HCT116 (cell line): ENCODE measurements at regions not wholly inside any gene's neighbourhood (a gene's known extent, or its start where the extent isn't known, plus 50 kb on each side); places are given as distances from the start of the nearest gene placed in this dataset.
A peak's percentile ranks its signal among the peaks of the same experiment; 100 is the strongest.

ENCODE experiments used
- ATAC-seq: fragments of 200-7000 bp; cut with Tn5 transposase; 2 replicates; pipeline ENCODE4 v1.9.1; 2020; ENCODE audit warnings: mild to moderate bottlenecking, moderate library complexity
- BruUV-seq: library from RNA; stranded (reverse); fragments of 400-500 nt; replicated peaks from 2 replicates; lab custom pipeline; 2021; lab: Mats Ljungman, UMichigan
- CTCF ChIA-PET: fragments of 300-600 bp; sonication (Branson Sonifier 250); formaldehyde crosslinking; loops from one replicate; lab custom pipeline; 2021; ENCODE audit warnings: antibody characterized with exemption; lab: Charles Lee
- POLR2A ChIA-PET: fragments of 300-600, 350-600 bp; sonication (Branson Sonifier 250); formaldehyde crosslinking; loops from one replicate; lab custom pipeline; 2021; ENCODE audit warnings: antibody characterized with exemption; lab: Charles Lee
- RAD21 ChIA-PET, 2 experiments: fragments of 300-600 bp; sonication (Branson Sonifier 250); formaldehyde crosslinking; loops; one replicate each; lab custom pipeline; 2023; ENCODE audit warnings: low total read pairs in 2 of 2; ENCODE audit not compliant: uncharacterized antibody in 2 of 2, unreplicated experiment in 2 of 2, low non-redundant PET in 1 of 2; lab: Charles Lee
- DNase-seq: peaks from one replicate; pipeline ENCODE4 v3.0.0-alpha.2; 2010; ENCODE audit warnings: low read depth, low spot score
- H2AFZ ChIP-seq: fragments of 200-600 bp; shearing (Covaris generic), sonication (generic); 2 replicates; pipeline ENCODE4 v1.6.1; 2017; ENCODE audit warnings: low read depth, mixed run types, mixed read lengths, antibody characterized with exemption, low read length; ENCODE audit not compliant: poor library complexity, severe bottlenecking
- H3K27ac ChIP-seq: 2 replicates; pipeline ENCODE4 v1.5.1; 2012; ENCODE audit warnings: low read depth, low read length
- H3K27me3 ChIP-seq: fragments of 200-600 bp; sonication (generic); 2 replicates; pipeline ENCODE4 v1.6.1; 2016; ENCODE audit warnings: mixed run types, low read length, mixed read lengths; ENCODE audit not compliant: insufficient read depth
- H3K36me3 ChIP-seq, 2 experiments: fragments of 200-500 bp in 1 of 2; fragments of 200-600 bp in 1 of 2; sonication (Bioruptor generic) in 1 of 2; sonication (generic) in 1 of 2; 2 replicates each; pipeline versions ENCODE4 v1.5.1 to v1.6.1; 2014 to 2016; ENCODE audit warnings: low read length in 2 of 2, inconsistent platforms in 1 of 2, mixed read lengths in 1 of 2, mixed run types in 1 of 2; ENCODE audit not compliant: insufficient read depth in 2 of 2, control insufficient read depth in 1 of 2
- H3K4me1 ChIP-seq, 2 experiments: fragments of 200-600 bp in 1 of 2; sonication (generic) in 1 of 2; 2 replicates each; pipeline versions ENCODE4 v1.5.1 to v1.6.1; 2012 to 2017; ENCODE audit warnings: low read length in 2 of 2, inconsistent platforms in 1 of 2, mild to moderate bottlenecking in 1 of 2, mixed read lengths in 1 of 2, mixed run types in 1 of 2, moderate library complexity in 1 of 2; ENCODE audit not compliant: insufficient read depth in 2 of 2, control insufficient read depth in 1 of 2
- H3K4me2 ChIP-seq: fragments of 200-600 bp; sonication (generic); 2 replicates; pipeline ENCODE4 v1.6.1; 2017; ENCODE audit warnings: mixed run types, low read length, mixed read lengths
- H3K4me3 ChIP-seq, 2 experiments: fragments of 200-600 bp in 1 of 2; sonication (generic) in 1 of 2; replicated peaks in 1 of 2; 2 replicates each; pipeline ENCODE4 v1.5.1; 2011 to 2016; ENCODE audit warnings: low read length in 2 of 2, control low read depth in 1 of 2, low read depth in 1 of 2, mild to moderate bottlenecking in 1 of 2, mixed read lengths in 1 of 2, mixed run types in 1 of 2
- H3K79me2 ChIP-seq: fragments of 200-600 bp; sonication (generic); 2 replicates; pipeline ENCODE4 v1.6.1; 2017; ENCODE audit warnings: mild to moderate bottlenecking, mixed run types, low read length, moderate library complexity, mixed read lengths; ENCODE audit not compliant: insufficient read depth
- H3K9ac ChIP-seq: fragments of 200-600 bp; sonication (generic); 2 replicates; pipeline ENCODE4 v1.6.1; 2016; ENCODE audit warnings: low read length, mixed read lengths
- H3K9me2 ChIP-seq: fragments of 200-600 bp; sonication (generic), shearing (Covaris generic); 2 replicates; pipeline ENCODE4 v1.6.1; 2017; ENCODE audit warnings: mixed run types, mild to moderate bottlenecking, moderate library complexity; ENCODE audit not compliant: insufficient read depth
- H3K9me3 ChIP-seq, 2 experiments: fragments of 200-500 bp in 1 of 2; fragments of 200-600 bp in 1 of 2; sonication (Bioruptor generic) in 1 of 2; sonication (generic) in 1 of 2; 2 replicates each; pipeline ENCODE4 v1.6.1; 2014 to 2017; ENCODE audit warnings: low read length in 2 of 2, mixed read lengths in 2 of 2, inconsistent platforms in 1 of 2, low read depth in 1 of 2, mild to moderate bottlenecking in 1 of 2, mixed run types in 1 of 2, moderate library complexity in 1 of 2; ENCODE audit not compliant: control insufficient read depth in 1 of 2, insufficient read depth in 1 of 2
- H4K20me1 ChIP-seq: fragments of 200-600 bp; sonication (generic), shearing (Covaris generic); 2 replicates; pipeline ENCODE4 v1.6.1; 2017; ENCODE audit warnings: mixed run types, mild to moderate bottlenecking, moderate library complexity; ENCODE audit not compliant: insufficient read depth
- CEBPB ChIP-seq: IDR thresholded peaks from 2 replicates; pipeline ENCODE4 v1.6.1; 2012; ENCODE audit warnings: low read depth
- FOSL1 ChIP-seq: IDR thresholded peaks from 2 replicates; pipeline ENCODE4 v1.6.1; 2012; ENCODE audit warnings: low read depth
- RAD21 ChIP-seq: IDR thresholded peaks from 2 replicates; pipeline ENCODE4 v1.6.1; 2012; ENCODE audit warnings: low read depth, mild to moderate bottlenecking
- SIN3A ChIP-seq: IDR thresholded peaks from 2 replicates; pipeline ENCODE4 v1.6.1; 2012; ENCODE audit warnings: low read depth
- intact Hi-C: fragments of 100-400 bp; cut with micrococcal nuclease; formaldehyde crosslinking; loops from 2 replicates; pipeline ENCODE4 v1.10.0; 2022
- TF ChIP-seq, protein P1 (sequence below), 3 experiments: fragments of 200-600 bp in 1 of 3; sonication (generic) in 1 of 3; IDR thresholded peaks in 2 of 3; conservative IDR thresholded peaks in 1 of 3; 2 replicates each; pipeline ENCODE4 v1.5.1; 2012 to 2017; ENCODE audit warnings: low read depth in 2 of 3, low read length in 2 of 3, antibody characterized with exemption in 1 of 3, borderline replicate concordance in 1 of 3, control low read depth in 1 of 3, mild to moderate bottlenecking in 1 of 3, mixed read lengths in 1 of 3, mixed run types in 1 of 3, moderate library complexity in 1 of 3; ENCODE audit not compliant: insufficient read depth in 1 of 3

GRCh38 chrX:104310090-104310489, 55.4 kb upstream of the ESX1 start:
- ChIA-PET RAD21 (no interaction called here), CTCF (interaction anchor here (1.1 kb wide), 1 partner anchor 612 kb away, joined by 3 read pairs; no protein-coding TSS in a partner anchor), POLR2A (no interaction called here)
- H3K9ac ChIP-seq, result no peak overlapping the region
- H3K9me3 ChIP-seq, result no peaks in the 10 kb centered on the region
- peak; percentile 86 for ATAC-seq
- H3K27me3 ChIP-seq, result no peaks in the 10 kb centered on the region
- no peaks in the 10 kb centered on the region for H3K79me2 ChIP-seq
- no TSS peak for BruUV-seq
- H3K27ac ChIP-seq, result no peak overlapping the region
- no peaks in the 10 kb centered on the region for H3K4me1 ChIP-seq
- H3K4me2 ChIP-seq, result peak overlapping the region; percentile 73
- peak overlapping the region; percentile 54 for H2AFZ ChIP-seq
- intact Hi-C loops, result loop anchor here (1.0 kb wide), 1 partner anchor 33 kb away; no protein-coding TSS in a partner anchor
- H3K9me2 ChIP-seq, result no peaks in the 10 kb centered on the region
- TF ChIP-seq CEBPB (no peak), RAD21 (peak; percentile 71), SIN3A (no peak)
- TF ChIP-seq, protein P1, sequence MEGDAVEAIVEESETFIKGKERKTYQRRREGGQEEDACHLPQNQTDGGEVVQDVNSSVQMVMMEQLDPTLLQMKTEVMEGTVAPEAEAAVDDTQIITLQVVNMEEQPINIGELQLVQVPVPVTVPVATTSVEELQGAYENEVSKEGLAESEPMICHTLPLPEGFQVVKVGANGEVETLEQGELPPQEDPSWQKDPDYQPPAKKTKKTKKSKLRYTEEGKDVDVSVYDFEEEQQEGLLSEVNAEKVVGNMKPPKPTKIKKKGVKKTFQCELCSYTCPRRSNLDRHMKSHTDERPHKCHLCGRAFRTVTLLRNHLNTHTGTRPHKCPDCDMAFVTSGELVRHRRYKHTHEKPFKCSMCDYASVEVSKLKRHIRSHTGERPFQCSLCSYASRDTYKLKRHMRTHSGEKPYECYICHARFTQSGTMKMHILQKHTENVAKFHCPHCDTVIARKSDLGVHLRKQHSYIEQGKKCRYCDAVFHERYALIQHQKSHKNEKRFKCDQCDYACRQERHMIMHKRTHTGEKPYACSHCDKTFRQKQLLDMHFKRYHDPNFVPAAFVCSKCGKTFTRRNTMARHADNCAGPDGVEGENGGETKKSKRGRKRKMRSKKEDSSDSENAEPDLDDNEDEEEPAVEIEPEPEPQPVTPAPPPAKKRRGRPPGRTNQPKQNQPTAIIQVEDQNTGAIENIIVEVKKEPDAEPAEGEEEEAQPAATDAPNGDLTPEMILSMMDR (IDR thresholded peaks at IDR 0.05 in 2 of 3, conservative IDR thresholded peaks at IDR 0.05 in 1 of 3; ENCODE audit: borderline replicate concordance in 1 of 3, insufficient read depth in 1 of 3, low read depth in 2 of 3, low read length in 2 of 3), result peak; percentile 18 to 53 (median 48); a peak in 4 of 6 replicates
- H3K4me3 ChIP-seq, result peak overlapping the region in 1 of 2 experiments; percentile 18; a peak in 1 of 4 replicates
- DNase-seq, result no peak
- H3K36me3 ChIP-seq, result no peaks in the 10 kb centered on the region
- H4K20me1 ChIP-seq, result no peaks in the 10 kb centered on the region

DNA sequence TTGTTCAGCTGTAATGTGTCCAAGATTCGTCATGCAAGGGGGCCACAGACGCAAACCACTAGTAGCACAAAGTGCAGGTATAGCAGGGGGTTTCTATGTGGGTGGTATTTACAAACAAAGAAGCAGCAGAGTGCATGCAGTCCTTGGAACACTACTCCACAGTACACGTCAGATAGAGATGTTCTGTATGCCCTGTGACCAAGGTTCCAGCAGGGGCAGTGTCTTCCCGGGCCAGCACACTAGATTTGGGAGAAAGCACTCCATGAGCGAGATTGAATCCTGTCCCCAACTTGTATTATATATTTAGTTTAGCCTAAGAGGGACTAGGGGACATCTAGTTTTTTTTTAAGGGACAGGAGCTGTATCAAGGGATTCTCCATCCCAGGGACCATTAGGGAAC, 54.4 kb upstream of the ESX1 start:
- H3K9me2 ChIP-seq, result no peaks in the 10 kb centered on the region
- H3K79me2 ChIP-seq, result no peaks in the 10 kb centered on the region
- H3K9me3 ChIP-seq, result no peaks in the 10 kb centered on the region
- H3K4me3 ChIP-seq, result no peak overlapping the region
- no peaks in the 10 kb centered on the region for H3K36me3 ChIP-seq
- no TSS peak for BruUV-seq
- H3K4me2 ChIP-seq, result no peak overlapping the region
- H3K4me1 ChIP-seq, result no peaks in the 10 kb centered on the region
- ChIA-PET RAD21 (no interaction called here), CTCF (no interaction called here), POLR2A (no interaction called here)
- intact Hi-C loops, result no loop called here
- ATAC-seq (peak; percentile 61), DNase-seq (no peak)
- no peaks in the 10 kb centered on the region for H4K20me1 ChIP-seq
- no peak overlapping the region for H3K27ac ChIP-seq
- no peaks in the 10 kb centered on the region for H3K27me3 ChIP-seq
- no peak overlapping the region for H3K9ac ChIP-seq
- H2AFZ ChIP-seq, result no peak overlapping the region
- TF ChIP-seq, protein P1 (IDR thresholded peaks at IDR 0.05 in 2 of 3, conservative IDR thresholded peaks at IDR 0.05 in 1 of 3; ENCODE audit: borderline replicate concordance in 1 of 3, insufficient read depth in 1 of 3, low read depth in 2 of 3, low read length in 2 of 3), result peak in 2 of 3 experiments; percentile 31 to 43; a peak in 3 of 6 replicates
- no peak for TF ChIP-seq FOSL1
